ENCODE measurements at regions not wholly inside any gene's neighbourhood (a gene's known extent, or its start where the extent isn't known, plus 50 kb on each side); places are given as distances from the start of the nearest gene placed in this dataset.

DNA sequence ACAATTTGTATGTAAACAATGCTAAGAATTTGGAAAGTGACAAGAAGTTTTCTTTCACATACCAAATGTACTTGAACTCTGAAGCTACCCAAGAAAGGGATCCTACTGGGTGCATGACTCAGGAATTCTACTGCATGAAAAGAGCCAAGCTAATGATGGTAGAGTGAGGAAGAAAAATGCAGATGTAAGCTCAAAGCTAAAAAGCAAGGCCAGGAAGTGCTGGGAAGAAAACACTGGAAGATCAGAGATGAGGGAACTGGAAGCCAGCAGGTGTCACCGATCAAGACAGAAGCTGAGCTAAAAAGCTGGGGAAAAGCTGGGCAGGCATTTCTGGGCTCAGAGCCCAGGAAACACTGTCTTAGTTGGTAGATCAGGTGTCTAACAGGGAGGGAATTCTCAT lies 449.1 kb downstream of the NKX6-1 start:
- intact Hi-C loops (cut with DNase I) = no loop called here
- H3K4me1 ChIP-seq (ENCODE audit: control insufficient read depth in 2 of 3, insufficient read depth in 2 of 3, low read depth in 1 of 3, low read length in 3 of 3) = no peaks in the 10 kb centered on the region
- FAIRE-seq = no peak
- no peak overlapping the region for H3K27ac ChIP-seq (ENCODE audit: low read depth in 2 of 2, low read length in 2 of 2)
- no peaks in the 10 kb centered on the region for H3K36me3 ChIP-seq (ENCODE audit: control insufficient read depth in 2 of 3, insufficient read depth in 3 of 3, low read length in 3 of 3)
- H3K4me3 ChIP-seq (ENCODE audit: low read length in 3 of 3) = no peak overlapping the region
- H3K9ac ChIP-seq (ENCODE audit: low read length in 3 of 3) = no peak overlapping the region
- no peaks in the 10 kb centered on the region for H3K9me3 ChIP-seq (ENCODE audit: control insufficient read depth in 2 of 3, insufficient read depth in 1 of 3, low read length in 3 of 3)
- H3K27me3 ChIP-seq (ENCODE audit: control insufficient read depth, insufficient read depth, low read length) = no peaks in the 10 kb centered on the region
- peak in 3 of 5 donors; percentile 15 to 68 (median 43) for DNase-seq
- TF ChIP-seq, protein P1, sequence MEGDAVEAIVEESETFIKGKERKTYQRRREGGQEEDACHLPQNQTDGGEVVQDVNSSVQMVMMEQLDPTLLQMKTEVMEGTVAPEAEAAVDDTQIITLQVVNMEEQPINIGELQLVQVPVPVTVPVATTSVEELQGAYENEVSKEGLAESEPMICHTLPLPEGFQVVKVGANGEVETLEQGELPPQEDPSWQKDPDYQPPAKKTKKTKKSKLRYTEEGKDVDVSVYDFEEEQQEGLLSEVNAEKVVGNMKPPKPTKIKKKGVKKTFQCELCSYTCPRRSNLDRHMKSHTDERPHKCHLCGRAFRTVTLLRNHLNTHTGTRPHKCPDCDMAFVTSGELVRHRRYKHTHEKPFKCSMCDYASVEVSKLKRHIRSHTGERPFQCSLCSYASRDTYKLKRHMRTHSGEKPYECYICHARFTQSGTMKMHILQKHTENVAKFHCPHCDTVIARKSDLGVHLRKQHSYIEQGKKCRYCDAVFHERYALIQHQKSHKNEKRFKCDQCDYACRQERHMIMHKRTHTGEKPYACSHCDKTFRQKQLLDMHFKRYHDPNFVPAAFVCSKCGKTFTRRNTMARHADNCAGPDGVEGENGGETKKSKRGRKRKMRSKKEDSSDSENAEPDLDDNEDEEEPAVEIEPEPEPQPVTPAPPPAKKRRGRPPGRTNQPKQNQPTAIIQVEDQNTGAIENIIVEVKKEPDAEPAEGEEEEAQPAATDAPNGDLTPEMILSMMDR (IDR thresholded peaks at IDR 0.05; ENCODE audit: borderline replicate concordance, extremely low read depth, insufficient read depth) = no peak

GRCh38 chr4:84046551-84046950 lies 452.5 kb downstream of the NKX6-1 start:
- Histone ChIP-seq H3K27ac (ENCODE audit: low read depth in 2 of 2, low read length in 2 of 2) (no peak overlapping the region), H3K4me1 (ENCODE audit: control insufficient read depth in 2 of 3, insufficient read depth in 2 of 3, low read depth in 1 of 3, low read length in 3 of 3) (no peaks in the 10 kb centered on the region), H3K27me3 (ENCODE audit: control insufficient read depth, insufficient read depth, low read length) (no peaks in the 10 kb centered on the region), H3K4me3 (ENCODE audit: low read length in 3 of 3) (no peak overlapping the region), H3K9ac (ENCODE audit: low read length in 3 of 3) (no peak overlapping the region), H3K36me3 (ENCODE audit: control insufficient read depth in 2 of 3, insufficient read depth in 3 of 3, low read length in 3 of 3) (no peaks in the 10 kb centered on the region), H3K9me3 (ENCODE audit: control insufficient read depth in 2 of 3, insufficient read depth in 1 of 3, low read length in 3 of 3) (no peaks in the 10 kb centered on the region)
- intact Hi-C loops (cut with DNase I) = no loop called here
- DNase-seq (no peak), FAIRE-seq (no peak)
- TF ChIP-seq, protein P1 (IDR thresholded peaks at IDR 0.05; ENCODE audit: borderline replicate concordance, extremely low read depth, insufficient read depth) = no peak

GRCh38 chr4:84041426-84041825 lies 457.7 kb downstream of the NKX6-1 start:
- intact Hi-C loops (cut with DNase I) = no loop called here
- H3K4me1 ChIP-seq (ENCODE audit: control insufficient read depth in 2 of 3, insufficient read depth in 2 of 3, low read depth in 1 of 3, low read length in 3 of 3) = no peaks in the 10 kb centered on the region
- H3K27ac ChIP-seq (ENCODE audit: low read depth in 2 of 2, low read length in 2 of 2) = no peak overlapping the region
- no peak overlapping the region for H3K4me3 ChIP-seq (ENCODE audit: low read length in 3 of 3)
- no peaks in the 10 kb centered on the region for H3K27me3 ChIP-seq (ENCODE audit: control insufficient read depth, insufficient read depth, low read length)
- no peak for DNase-seq
- TF ChIP-seq, protein P1 (IDR thresholded peaks at IDR 0.05; ENCODE audit: borderline replicate concordance, extremely low read depth, insufficient read depth) = no peak
- H3K36me3 ChIP-seq (ENCODE audit: control insufficient read depth in 2 of 3, insufficient read depth in 3 of 3, low read length in 3 of 3) = no peaks in the 10 kb centered on the region
- no peak for FAIRE-seq
- H3K9me3 ChIP-seq (ENCODE audit: control insufficient read depth in 2 of 3, insufficient read depth in 1 of 3, low read length in 3 of 3) = no peaks in the 10 kb centered on the region
- no peak overlapping the region for H3K9ac ChIP-seq (ENCODE audit: low read length in 3 of 3)

DNA sequence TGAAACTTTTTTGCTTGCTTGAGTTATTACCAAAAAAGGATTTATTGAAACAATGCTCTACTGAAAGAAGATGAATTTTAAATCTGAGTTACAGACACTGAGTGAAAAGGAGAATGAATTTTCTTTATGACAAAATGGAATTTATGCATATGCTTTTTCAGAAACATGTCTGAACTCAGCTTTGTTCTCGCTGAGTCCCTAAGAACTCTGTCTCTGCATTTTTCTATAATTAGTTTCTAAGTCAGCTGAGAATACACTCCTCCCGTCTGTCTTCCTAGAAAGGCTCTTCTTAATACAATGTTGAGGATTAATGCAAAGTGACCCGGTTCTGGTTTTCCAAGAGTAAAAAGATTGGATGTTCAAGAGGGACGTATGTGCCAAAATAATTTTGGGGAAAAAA lies 463.5 kb downstream of the NKX6-1 start:
- intact Hi-C loops (cut with DNase I) = no loop called here
- H3K4me3 ChIP-seq (ENCODE audit: low read length in 3 of 3) = no peak overlapping the region
- H3K4me1 ChIP-seq (ENCODE audit: control insufficient read depth in 2 of 3, insufficient read depth in 2 of 3, low read depth in 1 of 3, low read length in 3 of 3) = no peaks in the 10 kb centered on the region
- H3K9ac ChIP-seq (ENCODE audit: low read length in 3 of 3) = no peak overlapping the region
- no peaks in the 10 kb centered on the region for H3K9me3 ChIP-seq (ENCODE audit: control insufficient read depth in 2 of 3, insufficient read depth in 1 of 3, low read length in 3 of 3)
- no peak for FAIRE-seq
- TF ChIP-seq, protein P1 (IDR thresholded peaks at IDR 0.05; ENCODE audit: borderline replicate concordance, extremely low read depth, insufficient read depth) = no peak
- H3K27me3 ChIP-seq (ENCODE audit: control insufficient read depth, insufficient read depth, low read length) = no peaks in the 10 kb centered on the region
- DNase-seq = no peak
- no peaks in the 10 kb centered on the region for H3K36me3 ChIP-seq (ENCODE audit: control insufficient read depth in 2 of 3, insufficient read depth in 3 of 3, low read length in 3 of 3)
- no peak overlapping the region for H3K27ac ChIP-seq (ENCODE audit: low read depth in 2 of 2, low read length in 2 of 2)
